ENCODE measurements at regions not wholly inside any gene's neighbourhood (a gene's known extent, or its start where the extent isn't known, plus 50 kb on each side); places are given as distances from the start of the nearest gene placed in this dataset.

DNA sequence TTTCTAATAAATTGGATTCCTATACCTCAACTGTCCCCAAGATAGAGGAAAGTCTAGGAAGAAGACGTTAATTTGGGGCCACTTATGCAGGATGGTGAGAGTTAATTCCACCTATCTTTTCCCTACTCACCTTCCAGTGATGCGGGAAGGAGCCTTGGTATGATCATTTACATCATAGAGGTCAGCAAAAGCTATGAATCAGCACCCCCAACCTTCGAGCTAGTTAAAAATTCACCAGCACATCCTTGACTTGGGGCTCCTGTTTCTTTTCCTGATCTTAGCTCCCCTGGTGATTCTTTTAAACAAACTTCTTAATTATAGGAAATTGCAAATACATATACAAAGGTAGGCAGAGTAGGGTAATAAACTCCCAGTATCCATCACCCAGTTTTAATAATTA is 366.6 kb downstream of the SOX2 start:
- intact Hi-C loops (cut with micrococcal nuclease; ENCODE audit: unreplicated experiment) (no loop called here), in situ Hi-C loops (cut with HindIII; ENCODE audit: low pct_unique_long_range_greater_than_20kb, low sequenced_read_pairs) (no loop called here)
- H3K27me3 ChIP-seq (ENCODE audit: control insufficient read depth, insufficient read depth, low read length) = no peaks in the 10 kb centered on the region
- ChIA-PET CTCF (no interaction called here), POLR2A (interaction anchor here (0.6 kb wide), 1 partner anchor 125 kb away, joined by 4 read pairs; no protein-coding TSS in a partner anchor)
- ATAC-seq (no peak), DNase-seq (ENCODE audit: low read depth, low spot score) (no peak)
- H3K4me1 ChIP-seq (ENCODE audit: control insufficient read depth, insufficient read depth, low read length) = no peaks in the 10 kb centered on the region
- H3K36me3 ChIP-seq (ENCODE audit: control insufficient read depth, insufficient read depth, low read length) = no peaks in the 10 kb centered on the region
- TF ChIP-seq SIN3A (IDR thresholded peaks at IDR 0.05; ENCODE audit: borderline replicate concordance, insufficient read depth, low read depth, low read length) = no peak
- no peak overlapping the region for H3K27ac ChIP-seq (ENCODE audit: low read length)
- H3K4me3 ChIP-seq (ENCODE audit: low read depth in 2 of 2, low read length in 2 of 2) = no peak overlapping the region
- H3K9me3 ChIP-seq (ENCODE audit: control insufficient read depth, insufficient read depth, low read depth, low read length) = no peaks in the 10 kb centered on the region
- BruUV-seq (replicated peaks) = no TSS peak

- ChIA-PET CTCF (no interaction called here), POLR2A (interaction anchor here (0.6 kb wide), 1 partner anchor 126 kb away, joined by 4 read pairs; no protein-coding TSS in a partner anchor)
- TF ChIP-seq SIN3A (IDR thresholded peaks at IDR 0.05; ENCODE audit: borderline replicate concordance, insufficient read depth, low read depth, low read length) (no peak), CTCF (IDR thresholded peaks at IDR 0.05) (no peak), POLR2AphosphoS5 (IDR thresholded peaks at IDR 0.05; ENCODE audit: low read depth, low read length) (no peak), TCF7L2 (IDR thresholded peaks at IDR 0.05; ENCODE audit: low read depth, low read length) (no peak)
- TF ChIP-seq, protein P1, sequence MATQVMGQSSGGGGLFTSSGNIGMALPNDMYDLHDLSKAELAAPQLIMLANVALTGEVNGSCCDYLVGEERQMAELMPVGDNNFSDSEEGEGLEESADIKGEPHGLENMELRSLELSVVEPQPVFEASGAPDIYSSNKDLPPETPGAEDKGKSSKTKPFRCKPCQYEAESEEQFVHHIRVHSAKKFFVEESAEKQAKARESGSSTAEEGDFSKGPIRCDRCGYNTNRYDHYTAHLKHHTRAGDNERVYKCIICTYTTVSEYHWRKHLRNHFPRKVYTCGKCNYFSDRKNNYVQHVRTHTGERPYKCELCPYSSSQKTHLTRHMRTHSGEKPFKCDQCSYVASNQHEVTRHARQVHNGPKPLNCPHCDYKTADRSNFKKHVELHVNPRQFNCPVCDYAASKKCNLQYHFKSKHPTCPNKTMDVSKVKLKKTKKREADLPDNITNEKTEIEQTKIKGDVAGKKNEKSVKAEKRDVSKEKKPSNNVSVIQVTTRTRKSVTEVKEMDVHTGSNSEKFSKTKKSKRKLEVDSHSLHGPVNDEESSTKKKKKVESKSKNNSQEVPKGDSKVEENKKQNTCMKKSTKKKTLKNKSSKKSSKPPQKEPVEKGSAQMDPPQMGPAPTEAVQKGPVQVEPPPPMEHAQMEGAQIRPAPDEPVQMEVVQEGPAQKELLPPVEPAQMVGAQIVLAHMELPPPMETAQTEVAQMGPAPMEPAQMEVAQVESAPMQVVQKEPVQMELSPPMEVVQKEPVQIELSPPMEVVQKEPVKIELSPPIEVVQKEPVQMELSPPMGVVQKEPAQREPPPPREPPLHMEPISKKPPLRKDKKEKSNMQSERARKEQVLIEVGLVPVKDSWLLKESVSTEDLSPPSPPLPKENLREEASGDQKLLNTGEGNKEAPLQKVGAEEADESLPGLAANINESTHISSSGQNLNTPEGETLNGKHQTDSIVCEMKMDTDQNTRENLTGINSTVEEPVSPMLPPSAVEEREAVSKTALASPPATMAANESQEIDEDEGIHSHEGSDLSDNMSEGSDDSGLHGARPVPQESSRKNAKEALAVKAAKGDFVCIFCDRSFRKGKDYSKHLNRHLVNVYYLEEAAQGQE (IDR thresholded peaks at IDR 0.05; ENCODE audit: insufficient read depth in 1 of 2, low read depth in 2 of 2, low read length in 1 of 2) = no peak
- Histone ChIP-seq H3K27me3 (ENCODE audit: control insufficient read depth, insufficient read depth, low read length) (no peaks in the 10 kb centered on the region), H3K9me3 (ENCODE audit: control insufficient read depth, insufficient read depth, low read depth, low read length) (no peaks in the 10 kb centered on the region), H3K36me3 (ENCODE audit: control insufficient read depth, insufficient read depth, low read length) (no peaks in the 10 kb centered on the region), H3K4me3 (ENCODE audit: low read depth in 2 of 2, low read length in 2 of 2) (no peak overlapping the region), H3K27ac (ENCODE audit: low read length) (no peak overlapping the region), H3K4me1 (ENCODE audit: control insufficient read depth, insufficient read depth, low read length) (no peaks in the 10 kb centered on the region)
- ATAC-seq (no peak), DNase-seq (ENCODE audit: low read depth, low spot score) (no peak)
- in situ Hi-C loops (cut with HindIII; ENCODE audit: low pct_unique_long_range_greater_than_20kb, low sequenced_read_pairs) (no loop called here), intact Hi-C loops (cut with micrococcal nuclease; ENCODE audit: unreplicated experiment) (no loop called here)
- BruUV-seq (replicated peaks) = no TSS peak
Observed at GRCh38 chr3:182078929-182079328, 367.2 kb downstream of the SOX2 start.

DNA sequence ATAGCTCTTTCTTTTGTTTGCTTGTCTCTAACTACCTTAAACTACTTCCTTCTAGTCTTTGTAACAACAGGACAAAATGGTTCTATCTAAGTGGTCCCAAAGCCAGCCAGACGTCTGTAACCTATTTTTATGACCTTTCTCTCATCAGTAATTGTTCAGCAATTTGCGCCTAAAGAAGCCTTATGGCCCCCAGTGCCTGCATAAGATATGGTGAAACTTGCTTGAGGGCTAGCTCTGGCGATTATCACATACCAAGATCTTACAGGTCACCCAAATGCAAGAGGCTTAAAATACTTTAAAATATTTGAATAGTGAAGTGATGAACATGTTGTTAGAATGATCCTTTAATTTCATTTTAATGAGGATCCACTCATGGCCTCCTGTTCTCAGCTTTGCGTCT is 369.4 kb downstream of the SOX2 start:
- BruUV-seq (replicated peaks) = no TSS peak
- in situ Hi-C loops (cut with HindIII; ENCODE audit: low pct_unique_long_range_greater_than_20kb, low sequenced_read_pairs) (no loop called here), intact Hi-C loops (cut with micrococcal nuclease; ENCODE audit: unreplicated experiment) (no loop called here)
- Histone ChIP-seq H3K27ac (ENCODE audit: low read length) (no peak overlapping the region), H3K9me3 (ENCODE audit: control insufficient read depth, insufficient read depth, low read depth, low read length) (no peaks in the 10 kb centered on the region), H3K27me3 (ENCODE audit: control insufficient read depth, insufficient read depth, low read length) (no peaks in the 10 kb centered on the region), H3K4me1 (ENCODE audit: control insufficient read depth, insufficient read depth, low read length) (no peaks in the 10 kb centered on the region), H3K36me3 (ENCODE audit: control insufficient read depth, insufficient read depth, low read length) (no peaks in the 10 kb centered on the region), H3K4me3 (ENCODE audit: low read depth in 2 of 2, low read length in 2 of 2) (no peak overlapping the region)
- ATAC-seq (no peak), DNase-seq (ENCODE audit: low read depth, low spot score) (no peak)
- TF ChIP-seq TCF7L2 (IDR thresholded peaks at IDR 0.05; ENCODE audit: low read depth, low read length) (no peak), POLR2AphosphoS5 (IDR thresholded peaks at IDR 0.05; ENCODE audit: low read depth, low read length) (no peak), CTCF (IDR thresholded peaks at IDR 0.05) (no peak), SIN3A (IDR thresholded peaks at IDR 0.05; ENCODE audit: borderline replicate concordance, insufficient read depth, low read depth, low read length) (no peak)
- TF ChIP-seq, protein P1 (IDR thresholded peaks at IDR 0.05; ENCODE audit: insufficient read depth in 1 of 2, low read depth in 2 of 2, low read length in 1 of 2) = no peak
- ChIA-PET CTCF (no interaction called here), POLR2A (no interaction called here)

Data from Panc1 (cell line).